Stimulated activated CD8-positive, alpha-beta memory T cell treated with anti-CD3 and anti-CD28 coated beads, Interleukin-7, amount 100 ng/mL, for 48 hours (primary cell): ENCODE measurements at regions not wholly inside any gene's neighbourhood (a gene's known extent, or its start where the extent isn't known, plus 50 kb on each side); places are given as distances from the start of the nearest gene placed in this dataset.

Source experiments
- DNase-seq, 2 donors: peaks; one replicate each; pipeline ENCODE4 v3.0.0-alpha.2; 2020; ENCODE audit warnings: low read depth in 1 of 2; ENCODE audit errors: extremely low read depth in 1 of 2

- no peak for DNase-seq
These were observed 312.1 kb downstream of the GPAM start for GRCh38 chr10:111871458-111871857.

GRCh38 chr10:111872591-111872990, 311.0 kb downstream of the GPAM start:
- DNase-seq, result no peak

- no peak for DNase-seq
These were observed 310.5 kb downstream of the GPAM start for GRCh38 chr10:111873041-111873440.

GRCh38 chr10:111873621-111874135, 309.9 kb downstream of the GPAM start:
- DNase-seq, result no peak

GRCh38 chr10:111874576-111874975, 309.0 kb downstream of the GPAM start:
- no peak for DNase-seq

- DNase-seq, result no peak
These were observed 307.8 kb downstream of the GPAM start for GRCh38 chr10:111875725-111876124.

- DNase-seq, result no peak
These were observed 306.3 kb downstream of the GPAM start for GRCh38 chr10:111877258-111877657.

- DNase-seq, result no peak
These were observed 303.6 kb downstream of the GPAM start for GRCh38 chr10:111879969-111880368.

GRCh38 chr10:111885046-111885445, 298.5 kb downstream of the GPAM start:
- no peak for DNase-seq

GRCh38 chr10:111885919-111886318, 297.6 kb downstream of the GPAM start:
- DNase-seq, result no peak

GRCh38 chr10:111887266-111887665, 296.3 kb downstream of the GPAM start:
- no peak for DNase-seq

- DNase-seq, result no peak
These were observed 293.5 kb downstream of the GPAM start for GRCh38 chr10:111890046-111890445.

GRCh38 chr10:111916011-111916410, 267.6 kb downstream of the GPAM start:
- no peak for DNase-seq

- no peak for DNase-seq
These were observed 261.7 kb downstream of the GPAM start for GRCh38 chr10:111921821-111922220.

- no peak for DNase-seq
These were observed 260.5 kb downstream of the GPAM start for GRCh38 chr10:111923032-111923431.

- DNase-seq, result no peak
These were observed 257.3 kb downstream of the GPAM start for GRCh38 chr10:111926286-111926685.

GRCh38 chr10:111933937-111934336, 249.6 kb downstream of the GPAM start:
- no peak for DNase-seq

- no peak for DNase-seq
These were observed 248.6 kb downstream of the GPAM start for GRCh38 chr10:111934931-111935330.

- DNase-seq, result no peak
These were observed 247.4 kb downstream of the GPAM start for GRCh38 chr10:111936143-111936542.

- no peak for DNase-seq
These were observed 239.2 kb downstream of the GPAM start for GRCh38 chr10:111944331-111944730.

GRCh38 chr10:111953949-111954348, 229.6 kb downstream of the GPAM start:
- no peak for DNase-seq

GRCh38 chr10:111954386-111954785, 229.2 kb downstream of the GPAM start:
- no peak for DNase-seq

GRCh38 chr10:111956841-111957240, 226.7 kb downstream of the GPAM start:
- DNase-seq, result no peak

- no peak for DNase-seq
These were observed 220.6 kb downstream of the GPAM start for GRCh38 chr10:111962951-111963350.
